DOHH2 (cell line): ENCODE measurements at regions not wholly inside any gene's neighbourhood (a gene's known extent, or its start where the extent isn't known, plus 50 kb on each side); places are given as distances from the start of the nearest gene placed in this dataset.
"Not testable (repeated sequence)": the region's sequence is repeated elsewhere in the genome, so short reads cannot be mapped to it uniquely, and the experiment has no call there.

Experiments
- CTCF ChIP-seq: fragments of 200-600 bp; sonication (generic); IDR thresholded peaks from one replicate; pipeline ENCODE4 v1.5.1; 2014; ENCODE audit warnings: antibody characterized with exemption, mild to moderate bottlenecking, low read depth, low read length; ENCODE audit not compliant: poor library complexity, severe bottlenecking
- EZH2phosphoT487 ChIP-seq: fragments of 200-600 bp; sonication (generic); IDR thresholded peaks from 2 replicates; pipeline ENCODE4 v1.6.1; 2017; ENCODE audit warnings: borderline replicate concordance, mild to moderate bottlenecking, antibody characterized with exemption, low read length, moderate library complexity, mixed read lengths

- not testable (repeated sequence) for TF ChIP-seq CTCF, EZH2phosphoT487
Observed at GRCh38 chr2:132287910-132288309, 126.2 kb upstream of the ANKRD30BL start.
